Nephron progenitor cell (in vitro differentiated cells): ENCODE measurements at regions not wholly inside any gene's neighbourhood (a gene's known extent, or its start where the extent isn't known, plus 50 kb on each side); places are given as distances from the start of the nearest gene placed in this dataset.

Experiments used
- DNase-seq: peaks from one replicate; pipeline ENCODE4 v3.0.0; 2021
- H3K27ac Mint-ChIP-seq: 2 replicates; pipeline ENCODE4 v1.8.0; 2021; ENCODE audit warnings: mild to moderate bottlenecking, moderate library complexity, mixed read lengths
- H3K27me3 Mint-ChIP-seq: 2 replicates; pipeline ENCODE4 v1.8.0; 2021; ENCODE audit warnings: mild to moderate bottlenecking, low read depth, mixed read lengths; ENCODE audit not compliant: poor library complexity
- H3K36me3 Mint-ChIP-seq: 2 replicates; pipeline ENCODE4 v1.8.0; 2021; ENCODE audit warnings: low read depth, mixed read lengths
- H3K4me1 Mint-ChIP-seq: 2 replicates; pipeline ENCODE4 v1.8.0; 2021; ENCODE audit warnings: mixed read lengths
- H3K4me3 Mint-ChIP-seq: 2 replicates; pipeline ENCODE4 v1.8.0; 2021; ENCODE audit warnings: mild to moderate bottlenecking, moderate library complexity, mixed read lengths
- H3K9me3 Mint-ChIP-seq: 2 replicates; pipeline ENCODE4 v1.8.0; 2021; ENCODE audit warnings: mild to moderate bottlenecking, moderate library complexity, mixed read lengths
- CTCF ChIP-seq: fragments of 200-600 bp; sonication (generic); IDR thresholded peaks from 2 replicates; pipeline ENCODE4 v1.5.0; 2021; ENCODE audit warnings: antibody characterized with exemption

GRCh38 chr4:140242357-140243277, 88.6 kb upstream of the MAML3 start:
- peak overlapping the region; percentile 69 for H3K4me3 Mint-ChIP-seq
- no peak for DNase-seq
- H3K36me3 Mint-ChIP-seq: no peaks in the 10 kb centered on the region
- H3K27me3 Mint-ChIP-seq: no peaks in the 10 kb centered on the region
- no peaks in the 10 kb centered on the region for H3K9me3 Mint-ChIP-seq
- no peak for TF ChIP-seq CTCF
- peak overlapping the region; percentile 96 for H3K27ac Mint-ChIP-seq
- H3K4me1 Mint-ChIP-seq: peaks cover 82% of the 10 kb centered on the region

GRCh38 chr4:140240237-140240636, 86.3 kb upstream of the MAML3 start:
- Mint-ChIP-seq H3K27me3 (no peaks in the 10 kb centered on the region), H3K4me3 (peak overlapping the region; percentile 7), H3K27ac (peak overlapping the region; percentile 77), H3K9me3 (no peaks in the 10 kb centered on the region), H3K36me3 (no peaks in the 10 kb centered on the region), H3K4me1 (peaks cover 96% of the 10 kb centered on the region)
- DNase-seq: peak; percentile 34
- TF ChIP-seq CTCF: no peak

GRCh38 chr4:140239311-140239710, 85.3 kb upstream of the MAML3 start:
- no peaks in the 10 kb centered on the region for H3K36me3 Mint-ChIP-seq
- H3K27ac Mint-ChIP-seq: peak overlapping the region; percentile 75
- peaks cover 96% of the 10 kb centered on the region for H3K4me1 Mint-ChIP-seq
- TF ChIP-seq CTCF: no peak
- no peaks in the 10 kb centered on the region for H3K27me3 Mint-ChIP-seq
- no peaks in the 10 kb centered on the region for H3K9me3 Mint-ChIP-seq
- peak overlapping the region; percentile 22 for H3K4me3 Mint-ChIP-seq
- no peak for DNase-seq

- Mint-ChIP-seq H3K36me3 (no peaks in the 10 kb centered on the region), H3K9me3 (no peaks in the 10 kb centered on the region), H3K27ac (peak overlapping the region; percentile 99), H3K27me3 (no peaks in the 10 kb centered on the region), H3K4me3 (peak overlapping the region; percentile 64), H3K4me1 (peaks cover 96% of the 10 kb centered on the region)
- no peak for TF ChIP-seq CTCF
- peak; percentile 25 for DNase-seq
Measured at GRCh38 chr4:140238351-140239056, 84.5 kb upstream of the MAML3 start.

GRCh38 chr4:140237616-140238350, 83.8 kb upstream of the MAML3 start:
- TF ChIP-seq CTCF: no peak
- peak overlapping the region; percentile 66 for H3K4me3 Mint-ChIP-seq
- peaks cover 91% of the 10 kb centered on the region for H3K4me1 Mint-ChIP-seq
- peak overlapping the region; percentile 99 for H3K27ac Mint-ChIP-seq
- peak; percentile 65 for DNase-seq
- no peaks in the 10 kb centered on the region for H3K27me3 Mint-ChIP-seq
- no peaks in the 10 kb centered on the region for H3K9me3 Mint-ChIP-seq
- H3K36me3 Mint-ChIP-seq: no peaks in the 10 kb centered on the region
